ENCODE measurements at regions not wholly inside any gene's neighbourhood (a gene's known extent, or its start where the extent isn't known, plus 50 kb on each side); places are given as distances from the start of the nearest gene placed in this dataset.

DNA sequence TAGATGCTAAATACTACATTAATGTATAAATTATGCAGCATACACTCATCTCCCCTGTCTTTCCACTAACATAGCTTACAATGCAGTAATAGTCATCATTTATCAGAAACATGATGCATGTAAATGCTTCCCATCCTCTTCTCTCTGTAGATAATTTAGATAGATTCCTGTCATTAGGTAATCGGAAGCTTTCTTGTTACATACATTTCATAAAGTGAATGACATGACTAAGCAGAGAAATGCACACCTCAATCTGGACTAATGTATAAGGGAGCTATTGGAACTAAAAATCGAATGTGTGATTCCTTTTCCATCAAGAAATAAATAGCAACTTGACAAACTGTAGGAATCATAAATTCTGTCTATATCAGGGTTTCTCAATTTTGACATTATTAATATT is 273.4 kb downstream of the RASSF9 start:
- no peaks in the 10 kb centered on the region for H3K36me3 ChIP-seq
- WGBS, 2 donors, result 87 to 90% methylated on average over 2 of the region's 2 CpGs

GRCh38 chr12:85564786-85565185 is 271.4 kb downstream of the RASSF9 start:
- DNase-seq, result no peak
- no peaks in the 10 kb centered on the region for H3K36me3 ChIP-seq
- intact Hi-C loops (cut with DNase I), result no loop called here
- no peak overlapping the region for H3K27ac ChIP-seq
- no peaks in the 10 kb centered on the region for H3K27me3 ChIP-seq
- 65 to 89% methylated on average over 4 of the region's 4 CpGs for WGBS, 2 donors
- no peaks in the 10 kb centered on the region for H3K4me1 ChIP-seq
- H3K4me3 ChIP-seq, result no peak overlapping the region
- TF ChIP-seq POLR2AphosphoS5 (IDR thresholded peaks at IDR 0.05) (no peak), CTCF (IDR thresholded peaks at IDR 0.05) (no peak), POLR2A (IDR thresholded peaks at IDR 0.05) (no peak), EP300 (IDR thresholded peaks at IDR 0.05) (no peak)
- no peaks in the 10 kb centered on the region for H3K9me3 ChIP-seq

More for the DNA sequence above, 273.4 kb downstream of the RASSF9 start:
- Histone ChIP-seq H3K4me1 (no peaks in the 10 kb centered on the region), H3K27me3 (no peaks in the 10 kb centered on the region), H3K9me3 (no peaks in the 10 kb centered on the region), H3K27ac (no peak overlapping the region), H3K4me3 (no peak overlapping the region)
- intact Hi-C loops (cut with DNase I), result no loop called here
- no peak for DNase-seq
- TF ChIP-seq POLR2A (IDR thresholded peaks at IDR 0.05), result no peak
- no peak for TF ChIP-seq POLR2AphosphoS5 (IDR thresholded peaks at IDR 0.05)
- no peak for TF ChIP-seq CTCF (IDR thresholded peaks at IDR 0.05)
- TF ChIP-seq EP300 (IDR thresholded peaks at IDR 0.05), result no peak

- H3K27me3 ChIP-seq, result no peaks in the 10 kb centered on the region
- 22 to 64% methylated on average over 6 of the region's 6 CpGs for WGBS, 2 donors
- TF ChIP-seq EP300 (IDR thresholded peaks at IDR 0.05) (no peak), POLR2A (IDR thresholded peaks at IDR 0.05) (no peak), POLR2AphosphoS5 (IDR thresholded peaks at IDR 0.05) (no peak), CTCF (IDR thresholded peaks at IDR 0.05) (no peak)
- H3K4me1 ChIP-seq, result no peaks in the 10 kb centered on the region
- H3K4me3 ChIP-seq, result no peak overlapping the region
- no peak for DNase-seq
- no peak overlapping the region for H3K27ac ChIP-seq
- intact Hi-C loops (cut with DNase I), result no loop called here
- H3K9me3 ChIP-seq, result no peaks in the 10 kb centered on the region
- no peaks in the 10 kb centered on the region for H3K36me3 ChIP-seq
Measured at GRCh38 chr12:85568395-85569103, 267.7 kb downstream of the RASSF9 start.

DNA sequence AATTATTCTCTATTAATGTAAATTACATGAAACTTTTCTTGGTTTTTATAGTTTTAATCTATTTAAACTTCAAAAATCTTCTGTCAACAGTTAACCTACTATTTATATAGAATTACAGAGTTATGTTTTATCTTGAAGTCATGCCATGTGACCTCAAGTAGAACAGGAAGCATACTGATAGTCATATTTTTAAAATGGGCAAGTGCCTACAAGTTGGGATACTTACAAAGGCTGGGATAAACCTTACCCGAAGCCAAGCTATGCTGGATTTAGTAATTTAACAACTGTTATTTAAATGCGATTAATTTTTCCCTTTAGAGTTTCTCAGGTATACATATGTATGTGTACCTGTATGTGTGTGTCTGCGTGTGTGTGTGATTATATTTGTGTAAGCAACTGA is 266.9 kb downstream of the RASSF9 start:
- DNase-seq, result no peak
- 74 to 86% methylated on average over 3 of the region's 3 CpGs for WGBS, 2 donors
- Histone ChIP-seq H3K9me3 (no peaks in the 10 kb centered on the region), H3K36me3 (no peaks in the 10 kb centered on the region), H3K4me3 (no peak overlapping the region), H3K27me3 (no peaks in the 10 kb centered on the region), H3K27ac (no peak overlapping the region), H3K4me1 (no peaks in the 10 kb centered on the region)
- intact Hi-C loops (cut with DNase I), result no loop called here
- TF ChIP-seq EP300 (IDR thresholded peaks at IDR 0.05), result no peak
- TF ChIP-seq POLR2AphosphoS5 (IDR thresholded peaks at IDR 0.05), result no peak
- TF ChIP-seq CTCF (IDR thresholded peaks at IDR 0.05), result no peak
- TF ChIP-seq POLR2A (IDR thresholded peaks at IDR 0.05), result no peak

DNA sequence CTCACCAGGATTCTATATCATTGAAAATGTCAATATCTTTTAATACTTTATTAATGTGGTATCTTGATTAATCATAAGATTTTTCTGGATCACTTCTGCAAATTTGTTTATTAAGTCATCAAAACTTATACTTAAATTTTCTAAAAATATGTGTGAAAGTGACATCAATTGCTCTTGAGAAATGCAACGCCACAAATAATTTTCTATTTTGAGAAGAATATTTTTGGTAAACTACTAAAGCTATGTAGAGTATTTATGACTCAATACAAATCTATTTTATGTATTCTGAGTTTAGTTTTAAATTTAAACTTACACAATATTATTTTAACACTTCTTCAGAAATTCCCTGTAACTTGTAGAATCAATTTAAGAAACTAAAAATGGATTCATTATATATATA is 263.3 kb downstream of the RASSF9 start:
- Histone ChIP-seq H3K4me3 (no peak overlapping the region), H3K27ac (no peak overlapping the region), H3K36me3 (no peaks in the 10 kb centered on the region), H3K27me3 (no peaks in the 10 kb centered on the region), H3K4me1 (no peaks in the 10 kb centered on the region), H3K9me3 (no peaks in the 10 kb centered on the region)
- intact Hi-C loops (cut with DNase I), result no loop called here
- WGBS, 2 donors, result 85 to 91% methylated on average over 1 of the region's 1 CpG
- TF ChIP-seq CTCF (IDR thresholded peaks at IDR 0.05) (no peak), POLR2AphosphoS5 (IDR thresholded peaks at IDR 0.05) (no peak), POLR2A (IDR thresholded peaks at IDR 0.05) (no peak), EP300 (IDR thresholded peaks at IDR 0.05) (no peak)
- no peak for DNase-seq

Measured in sigmoid colon (tissue), 6 donors.